Gastrocnemius medialis (tissue), 4 donors: ENCODE measurements at regions not wholly inside any gene's neighbourhood (a gene's known extent, or its start where the extent isn't known, plus 50 kb on each side); places are given as distances from the start of the nearest gene placed in this dataset.

Experiments used
- ATAC-seq, 2 donors: fragments of 150-250 bp; one replicate each; pipeline ENCODE4 v1.9.1; 2016
- DNase-seq, 2 donors: peaks; one replicate each; pipeline ENCODE4 v3.0.0-alpha.2; 2019
- H3K27ac ChIP-seq, 4 donors: fragments of 200-600 bp; sonication (generic); 1 replicate in 1 of 4; 2 replicates in 3 of 4; pipeline ENCODE4 v1.5.1; 2016 to 2018; ENCODE audit warnings: mild to moderate bottlenecking in 2 of 4, moderate library complexity in 1 of 4
- H3K27me3 ChIP-seq, 3 donors: fragments of 200-600 bp; sonication (generic) in 2 of 3; 1 replicate in 1 of 3; 2 replicates in 2 of 3; pipeline versions ENCODE4 v1.5.1 to v1.6.0; 2016 to 2019; ENCODE audit warnings: mild to moderate bottlenecking in 1 of 3, moderate library complexity in 1 of 3
- H3K36me3 ChIP-seq, 2 donors: fragments of 200-600 bp; sonication (generic) in 1 of 2; one replicate each; pipeline ENCODE4 v1.5.1; 2017 to 2018
- H3K4me1 ChIP-seq, 2 donors: fragments of 200-600 bp; sonication (generic) in 1 of 2; one replicate each; pipeline ENCODE4 v1.5.1; 2016 to 2017; ENCODE audit warnings: mild to moderate bottlenecking in 2 of 2
- H3K4me3 ChIP-seq, 4 donors: fragments of 200-600 bp; sonication (generic) in 3 of 4; 1 replicate in 1 of 4; 2 replicates in 3 of 4; pipeline ENCODE4 v1.5.1; 2016 to 2019; ENCODE audit warnings: mild to moderate bottlenecking in 2 of 4
- H3K9me3 ChIP-seq, 3 donors: fragments of 200-600 bp; sonication (generic) in 2 of 3; 1 replicate in 1 of 3; 2 replicates in 2 of 3; pipeline ENCODE4 v1.5.1; 2016 to 2019
- CTCF ChIP-seq, 5 experiments: fragments of 450-650 bp in 3 of 5; fragments of 200-600 bp in 2 of 5; sonication (generic) in 2 of 5; IDR thresholded peaks in 4 of 5; conservative IDR thresholded peaks in 1 of 5; 1 replicate in 4 of 5; 2 replicates in 1 of 5; pipeline ENCODE4 v1.5.1; 2016 to 2019; ENCODE audit warnings: antibody characterized with exemption in 5 of 5, mild to moderate bottlenecking in 3 of 5, moderate library complexity in 3 of 5
- POLR2A ChIP-seq, 2 donors: fragments of 450-650 bp; IDR thresholded peaks; one replicate each; pipeline ENCODE4 v1.6.1; 2017; ENCODE audit warnings: antibody characterized with exemption in 2 of 2, mild to moderate bottlenecking in 2 of 2, moderate library complexity in 2 of 2
- in situ Hi-C, 4 donors: fragments of 200-750 bp; cut with MboI; loops; one replicate each; pipeline versions ENCODE4 v1.15.0 to v1.8.0; 2017; ENCODE audit warnings: low sequenced_read_pairs in 4 of 4
- intact Hi-C: fragments of 100-400 bp; cut with DNase I; formaldehyde crosslinking; loops from one replicate; pipeline ENCODE4 v1.15.1; 2023; ENCODE audit warnings: low total_unique reads

- H3K9me3 ChIP-seq: no peaks in the 10 kb centered on the region
- no peak overlapping the region for H3K27ac ChIP-seq
- no peak overlapping the region for H3K4me3 ChIP-seq
- DNase-seq (no peak), ATAC-seq (peak; percentile 47 to 49)
- H3K36me3 ChIP-seq: no peaks in the 10 kb centered on the region
- H3K4me1 ChIP-seq: no peaks in the 10 kb centered on the region
- in situ Hi-C loops: no loop called here
- H3K27me3 ChIP-seq: no peaks in the 10 kb centered on the region
- intact Hi-C loops: no loop called here
- no peak for TF ChIP-seq POLR2A (IDR thresholded peaks at IDR 0.05)
- no peak for TF ChIP-seq CTCF (IDR thresholded peaks at IDR 0.05 in 4 of 5, conservative IDR thresholded peaks at IDR 0.05 in 1 of 5)
These were observed 285.9 kb downstream of the BMP4 start for GRCh38 chr14:53670701-53671100.

- no peak overlapping the region for H3K27ac ChIP-seq
- no peaks in the 10 kb centered on the region for H3K27me3 ChIP-seq
- no peak for DNase-seq
- H3K4me3 ChIP-seq: no peak overlapping the region
- H3K4me1 ChIP-seq: no peaks in the 10 kb centered on the region
- TF ChIP-seq POLR2A (IDR thresholded peaks at IDR 0.05): no peak
- no peak for TF ChIP-seq CTCF (IDR thresholded peaks at IDR 0.05 in 4 of 5, conservative IDR thresholded peaks at IDR 0.05 in 1 of 5)
- in situ Hi-C loops: no loop called here
- H3K36me3 ChIP-seq: no peaks in the 10 kb centered on the region
- intact Hi-C loops: no loop called here
- H3K9me3 ChIP-seq: no peaks in the 10 kb centered on the region
- no peak for ATAC-seq
These were observed 287.7 kb downstream of the BMP4 start for GRCh38 chr14:53668897-53669296.

DNA sequence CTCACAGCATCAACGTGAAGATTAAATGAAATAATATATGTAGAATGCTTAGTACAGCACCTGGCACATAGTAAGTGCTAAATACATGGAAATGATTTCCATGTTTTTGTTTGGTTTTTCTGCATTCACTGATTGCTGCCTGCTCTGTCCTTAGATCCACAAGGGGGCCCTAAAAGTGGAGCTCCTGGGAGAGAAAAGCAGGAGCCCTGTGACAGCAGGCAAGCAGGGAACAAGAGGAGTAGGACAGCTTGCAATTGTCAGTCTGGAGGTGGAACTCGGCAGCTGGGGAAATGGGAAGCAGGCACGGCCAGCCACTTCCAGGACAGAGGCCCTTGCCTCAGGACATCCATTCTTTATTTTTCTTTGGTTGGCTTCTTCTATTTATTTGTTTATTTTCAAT, 292.9 kb downstream of the BMP4 start:
- Histone ChIP-seq H3K4me1 (no peaks in the 10 kb centered on the region), H3K4me3 (no peak overlapping the region), H3K36me3 (no peaks in the 10 kb centered on the region), H3K27ac (no peak overlapping the region), H3K9me3 (no peaks in the 10 kb centered on the region), H3K27me3 (no peaks in the 10 kb centered on the region)
- ATAC-seq (no peak), DNase-seq (peak; percentile 3 to 18)
- in situ Hi-C loops (no loop called here), intact Hi-C loops (no loop called here)
- TF ChIP-seq CTCF (IDR thresholded peaks at IDR 0.05 in 4 of 5, conservative IDR thresholded peaks at IDR 0.05 in 1 of 5) (no peak), POLR2A (IDR thresholded peaks at IDR 0.05) (no peak)

- no peak for ATAC-seq
- no peaks in the 10 kb centered on the region for H3K9me3 ChIP-seq
- H3K4me1 ChIP-seq: no peaks in the 10 kb centered on the region
- H3K27ac ChIP-seq: no peak overlapping the region
- H3K27me3 ChIP-seq: no peaks in the 10 kb centered on the region
- intact Hi-C loops (no loop called here), in situ Hi-C loops (no loop called here)
- no peak for DNase-seq
- no peak overlapping the region for H3K4me3 ChIP-seq
- no peak for TF ChIP-seq POLR2A (IDR thresholded peaks at IDR 0.05)
- TF ChIP-seq CTCF (IDR thresholded peaks at IDR 0.05 in 4 of 5, conservative IDR thresholded peaks at IDR 0.05 in 1 of 5): no peak
- H3K36me3 ChIP-seq: no peaks in the 10 kb centered on the region
These were observed 301.4 kb downstream of the BMP4 start for GRCh38 chr14:53655080-53655785.

GRCh38 chr14:53652068-53652467, 304.6 kb downstream of the BMP4 start:
- intact Hi-C loops (no loop called here), in situ Hi-C loops (no loop called here)
- H3K4me1 ChIP-seq: no peaks in the 10 kb centered on the region
- no peaks in the 10 kb centered on the region for H3K36me3 ChIP-seq
- no peaks in the 10 kb centered on the region for H3K9me3 ChIP-seq
- TF ChIP-seq CTCF (IDR thresholded peaks at IDR 0.05 in 4 of 5, conservative IDR thresholded peaks at IDR 0.05 in 1 of 5): no peak
- TF ChIP-seq POLR2A (IDR thresholded peaks at IDR 0.05): no peak
- H3K4me3 ChIP-seq: no peak overlapping the region
- no peak for DNase-seq
- no peaks in the 10 kb centered on the region for H3K27me3 ChIP-seq
- no peak for ATAC-seq
- no peak overlapping the region for H3K27ac ChIP-seq
